Stimulated activated CD4-positive, alpha-beta T cell treated with anti-CD3 and anti-CD28 coated beads, TNF-alpha, amount 100 ng/mL, for 1 hour (primary cell): ENCODE measurements at regions not wholly inside any gene's neighbourhood (a gene's known extent, or its start where the extent isn't known, plus 50 kb on each side); places are given as distances from the start of the nearest gene placed in this dataset.
"Not testable (repeated sequence)": the region's sequence is repeated elsewhere in the genome, so short reads cannot be mapped to it uniquely, and the experiment has no call there.

ENCODE experiments used
- DNase-seq, 3 donors: peaks; one replicate each; pipeline ENCODE4 v3.0.0-alpha.2; 2020; ENCODE audit warnings: low read depth in 3 of 3, low spot score in 1 of 3

DNA sequence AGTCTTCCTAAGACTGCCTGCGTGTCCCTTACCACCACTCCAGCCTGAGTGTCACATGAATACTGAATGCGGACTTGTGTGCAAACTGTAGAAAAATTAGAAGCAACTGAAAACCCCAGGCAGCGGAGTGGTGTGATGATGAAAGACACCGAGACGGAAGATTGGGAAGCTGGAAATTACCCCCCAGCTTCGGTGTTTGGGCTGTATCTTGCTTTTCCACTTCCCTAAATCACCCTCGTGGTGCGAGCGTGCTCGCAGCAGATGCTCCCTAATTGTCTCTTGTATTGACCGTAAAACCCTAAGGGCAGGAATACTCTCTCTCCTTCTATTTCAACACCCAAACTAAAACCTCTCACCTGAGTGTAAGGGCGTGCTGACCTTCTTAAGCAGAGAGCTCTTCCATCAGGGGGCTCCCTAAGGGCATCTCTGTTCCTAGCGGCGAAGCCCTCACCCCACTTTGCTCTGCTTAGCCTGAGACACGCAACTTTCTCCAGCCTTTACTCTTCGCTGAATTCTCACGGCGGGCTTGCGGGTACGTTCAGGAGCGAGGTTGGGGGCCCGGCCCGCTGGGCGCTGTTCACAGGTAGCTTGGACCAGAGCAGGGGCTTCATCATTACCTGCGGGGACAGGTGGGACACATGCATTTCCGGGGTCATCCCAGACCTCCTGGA is 62.4 kb downstream of the CRYBB2 start:
- DNase-seq = no peak

DNA sequence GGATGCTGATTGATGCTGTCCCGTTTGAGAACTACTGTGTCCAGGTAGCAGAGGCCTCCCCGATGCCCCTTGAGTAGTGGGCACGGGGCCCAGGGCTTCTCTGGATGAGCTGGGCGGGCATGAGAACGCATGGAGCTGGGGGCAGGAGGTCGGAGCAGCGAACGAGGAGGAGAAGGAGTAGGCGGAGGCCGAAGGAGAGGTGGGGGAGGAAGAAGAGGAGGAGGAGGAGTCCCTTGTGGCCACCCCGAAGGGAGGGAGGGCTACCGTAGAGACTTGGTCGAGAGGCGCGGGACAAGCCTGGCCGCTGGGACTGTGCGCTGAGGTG is 62.9 kb downstream of the CRYBB2 start:
- DNase-seq = no peak

DNA sequence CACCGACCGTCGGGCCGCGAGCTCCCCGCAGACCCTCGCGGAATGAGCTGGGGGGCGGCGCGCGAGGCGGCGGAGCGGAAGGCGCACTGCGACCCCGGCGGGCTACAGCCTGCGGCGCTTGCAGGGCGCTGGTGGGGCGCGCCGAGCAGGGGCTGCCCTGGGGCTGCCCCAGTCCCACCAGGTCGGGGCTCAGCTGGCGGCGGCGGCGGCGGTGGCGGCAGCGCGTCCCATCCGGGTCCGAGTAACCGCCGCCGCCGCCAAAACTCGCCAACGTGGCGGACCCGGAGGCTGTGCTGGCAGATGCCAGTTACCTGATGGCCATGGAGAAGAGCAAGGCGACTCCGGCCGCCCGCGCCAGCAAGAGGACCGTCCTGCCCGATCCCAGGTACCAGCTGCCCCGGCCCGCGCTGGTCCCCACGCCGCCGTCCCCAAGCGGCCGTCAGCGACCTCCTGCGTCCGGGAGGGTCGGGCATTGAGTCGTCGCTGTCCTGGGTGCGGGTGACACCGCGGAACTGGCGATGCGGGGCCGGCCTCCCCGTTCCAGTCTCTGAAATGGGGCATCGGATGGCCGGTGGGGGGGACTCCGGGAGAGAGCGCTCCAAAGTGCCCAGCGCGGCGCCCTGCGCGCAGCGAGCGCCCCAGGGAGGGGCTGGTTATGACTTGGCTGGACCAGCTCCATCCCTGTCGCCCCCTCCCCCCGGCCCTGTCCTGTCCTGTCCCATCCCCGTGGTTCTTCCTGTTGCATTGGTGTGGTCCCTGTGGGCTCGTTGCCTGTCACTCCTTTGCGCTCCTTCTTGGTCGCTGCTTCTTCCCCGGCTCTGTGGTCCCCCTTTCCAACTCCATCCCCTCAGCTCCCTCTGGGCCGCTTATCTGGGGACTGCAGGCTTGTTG is 63.5 kb downstream of the CRYBB2 start:
- DNase-seq = no peak

DNA sequence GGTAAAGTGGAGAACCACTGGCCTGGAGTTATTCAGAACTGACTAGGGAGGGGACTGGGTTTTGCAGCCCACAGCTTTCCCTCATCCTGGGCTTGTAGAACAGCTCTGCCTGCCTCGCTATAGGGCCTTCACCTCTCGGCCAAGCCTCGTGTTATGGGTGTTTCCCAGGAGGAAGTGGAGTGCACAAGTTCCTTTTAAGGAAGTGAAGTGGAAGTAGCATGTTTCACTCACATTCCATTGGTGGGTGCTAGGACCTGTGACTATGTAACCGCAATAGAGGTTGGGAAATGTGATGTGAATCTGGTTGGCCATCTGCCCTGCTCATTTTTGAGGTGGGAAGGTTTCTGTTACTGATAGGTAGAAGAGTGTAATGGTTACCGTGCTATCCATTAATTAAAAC is 69.0 kb downstream of the CRYBB2 start:
- DNase-seq = not testable (repeated sequence)

DNA sequence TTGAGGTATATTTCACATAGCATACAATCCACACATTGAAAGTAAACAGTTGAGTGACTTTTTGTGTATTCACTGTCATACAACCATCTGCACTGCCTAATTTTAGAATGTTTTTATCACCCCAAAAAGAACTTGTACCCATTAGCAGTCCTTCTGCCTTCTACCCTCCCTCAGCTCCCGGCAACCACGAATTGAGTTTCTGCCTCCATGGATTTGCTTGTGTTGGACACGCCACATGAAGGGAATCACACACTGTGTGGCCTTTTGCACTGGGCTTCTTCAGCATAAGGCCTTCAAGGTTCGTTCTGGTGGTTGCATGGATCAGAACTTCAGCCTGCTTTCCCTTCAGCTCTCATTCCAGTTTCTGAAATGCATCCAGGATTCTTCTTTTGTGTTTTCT is 82.5 kb downstream of the CRYBB2 start:
- not testable (repeated sequence) for DNase-seq

DNA sequence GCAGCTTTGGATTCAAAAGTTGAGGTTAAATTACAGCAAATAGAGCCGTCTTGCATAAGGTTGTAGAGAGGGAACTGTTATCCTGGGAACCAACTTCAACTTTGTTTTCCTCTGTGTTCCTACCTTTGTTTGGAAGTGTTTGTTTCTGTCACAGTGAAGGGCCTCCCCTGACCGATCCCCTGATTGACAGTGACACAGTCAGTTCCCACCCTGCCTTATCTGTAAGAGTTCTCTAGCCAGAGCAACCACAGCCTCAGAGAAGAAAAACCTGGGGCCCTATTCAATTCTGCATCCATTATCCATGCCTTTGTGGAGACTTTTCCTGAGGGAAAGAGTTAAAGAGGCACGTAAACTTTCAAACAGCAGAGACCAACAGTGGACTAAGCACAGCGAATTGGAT is 90.1 kb downstream of the CRYBB2 start:
- DNase-seq = not testable (repeated sequence)

DNA sequence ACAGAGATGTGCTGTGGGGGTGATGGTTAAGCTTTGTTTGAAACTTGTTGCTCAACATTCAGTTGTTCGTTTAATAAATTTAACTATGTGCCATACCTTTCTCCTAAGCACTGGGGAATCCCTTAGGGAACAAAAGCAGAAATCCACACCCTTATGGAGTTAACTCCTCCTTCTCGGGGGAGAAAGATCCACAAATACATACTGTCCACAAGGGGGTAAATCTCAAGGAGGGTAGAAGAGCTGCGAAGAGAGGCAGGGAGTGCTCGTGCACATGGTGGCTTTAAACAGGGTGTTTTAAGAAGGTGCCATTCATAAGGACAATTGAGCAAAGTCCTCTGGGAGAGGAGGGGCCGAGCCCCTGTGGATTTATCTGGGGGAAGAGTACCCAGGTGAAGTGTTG is 92.5 kb downstream of the CRYBB2 start:
- not testable (repeated sequence) for DNase-seq

DNA sequence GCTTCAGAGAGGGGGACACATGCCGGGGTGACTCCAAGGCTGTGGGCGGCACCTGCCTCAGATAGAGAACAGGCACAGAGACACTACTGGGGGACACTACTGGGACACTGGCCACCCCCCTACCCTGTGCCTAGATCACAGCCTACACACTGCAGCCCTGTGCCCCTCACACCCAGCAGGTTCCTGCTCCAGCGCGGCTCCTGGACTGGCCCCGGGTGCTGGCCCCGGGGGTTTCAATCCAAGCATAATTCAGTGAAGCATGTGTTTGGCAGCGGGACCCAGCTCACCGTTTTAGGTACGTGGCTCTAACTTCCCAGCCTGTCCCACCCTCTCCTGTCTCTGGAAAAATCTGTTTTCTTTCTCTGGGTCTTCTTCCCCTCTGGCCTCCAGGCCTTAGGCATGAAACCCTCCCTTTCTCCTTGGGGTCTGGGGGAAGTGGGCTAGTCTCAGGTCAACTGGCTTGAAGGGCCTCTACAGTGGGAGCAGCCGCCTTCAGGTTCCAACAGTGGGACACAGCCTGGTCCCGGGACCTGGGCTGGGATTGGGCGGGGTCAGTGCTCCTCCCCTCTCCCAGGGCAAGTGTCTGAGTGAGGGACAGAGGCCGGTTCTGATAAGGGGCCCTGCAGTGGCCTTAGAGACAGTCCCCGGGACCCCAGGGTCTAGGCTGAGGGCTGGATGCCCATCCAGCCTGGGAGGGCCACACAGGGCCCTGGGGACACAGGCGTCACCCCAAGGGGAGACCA is 98.8 kb downstream of the CRYBB2 start:
- DNase-seq = no peak

DNA sequence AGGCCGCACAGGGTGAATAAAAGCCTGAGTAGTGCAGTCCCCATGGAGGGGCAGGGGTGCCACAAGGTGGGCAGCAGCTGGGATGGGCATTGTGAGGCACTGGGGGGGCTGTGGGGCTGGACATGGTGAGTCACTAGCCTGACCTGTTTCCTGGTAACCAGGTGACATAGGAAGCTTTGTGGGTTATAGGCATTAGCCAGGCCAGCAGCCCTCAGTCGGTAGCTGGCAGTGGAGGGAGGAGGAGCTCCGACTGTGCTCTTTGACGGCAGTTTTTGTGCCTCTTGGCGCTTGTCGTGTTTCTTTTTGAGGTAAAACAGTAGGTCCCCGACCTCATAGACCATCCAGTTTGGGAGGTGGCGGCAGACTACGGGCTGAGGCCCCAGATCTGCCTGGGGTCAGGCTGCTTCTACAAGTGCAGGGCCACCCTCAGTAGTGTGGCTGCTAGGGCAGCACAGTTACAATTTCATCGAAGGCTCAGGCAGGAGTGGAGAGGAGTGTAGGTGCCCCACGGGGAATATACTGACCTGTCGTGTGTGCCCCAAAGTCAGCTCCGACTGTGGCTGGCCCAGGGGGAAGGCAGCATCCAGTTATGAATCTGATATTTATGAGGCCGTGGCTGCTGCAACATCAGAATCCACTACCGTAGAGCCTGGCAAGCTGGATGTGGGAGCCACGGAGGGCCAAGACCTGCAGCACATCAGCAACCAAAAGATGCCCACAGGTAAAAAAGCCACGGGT is 107.7 kb downstream of the CRYBB2 start:
- DNase-seq = no peak

DNA sequence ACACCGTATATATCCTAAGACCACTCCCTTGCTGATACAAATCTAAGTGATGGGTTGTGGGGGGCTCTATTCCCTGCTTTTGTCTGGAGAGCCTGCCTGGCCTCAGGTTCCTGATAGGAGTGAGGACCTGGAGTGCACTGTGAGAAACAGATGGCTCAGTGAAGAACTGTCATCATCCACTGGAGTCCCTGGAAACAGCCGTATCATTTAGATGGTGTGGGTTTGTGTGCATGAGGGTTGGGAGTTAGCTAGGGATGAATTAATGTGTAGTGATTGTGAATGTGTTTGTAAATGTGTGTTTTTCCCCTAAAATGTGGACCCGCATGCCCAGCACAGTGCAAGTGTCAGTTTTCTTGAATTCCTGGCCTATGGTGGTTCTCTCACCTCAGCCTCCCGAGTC is 111.6 kb downstream of the CRYBB2 start:
- no peak for DNase-seq

DNA sequence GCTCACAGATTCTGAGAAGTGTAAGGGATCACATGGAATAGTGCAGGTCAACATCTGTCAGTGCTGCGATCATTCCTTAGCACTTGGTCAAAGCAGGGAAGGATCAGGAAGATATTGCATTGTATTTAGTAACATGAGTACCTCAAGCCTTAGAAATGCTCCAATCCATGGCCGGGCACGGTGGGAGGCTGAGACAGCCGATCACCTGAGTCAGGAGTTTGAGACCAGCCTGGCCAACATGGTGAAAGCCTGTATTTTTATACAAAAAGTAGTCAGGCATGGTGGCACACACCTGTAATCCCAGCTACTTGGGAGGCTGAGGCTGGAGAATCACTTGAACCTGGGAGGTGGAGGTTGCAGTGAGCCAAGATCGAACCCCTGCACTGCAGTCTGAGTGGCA is 112.5 kb downstream of the CRYBB2 start:
- DNase-seq = not testable (repeated sequence)

DNA sequence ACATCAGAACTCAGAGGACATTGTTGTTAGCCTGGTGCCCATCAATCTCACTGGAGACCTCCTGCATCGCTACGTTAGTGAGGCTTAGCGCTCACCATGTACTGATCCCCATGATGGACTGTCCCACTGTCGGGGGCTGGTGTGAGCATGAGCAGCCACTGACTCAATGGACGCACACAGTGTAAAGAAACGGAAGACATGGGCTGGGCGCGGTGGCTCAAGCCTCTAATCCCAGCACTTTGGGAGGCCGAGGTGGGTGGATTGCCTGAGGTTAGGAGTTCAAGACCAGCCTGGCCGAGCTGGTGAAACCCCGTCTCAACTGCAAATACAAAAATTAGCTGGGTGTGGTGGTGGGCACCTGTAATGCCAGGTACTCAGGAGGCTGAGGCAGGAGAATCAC is 112.9 kb downstream of the CRYBB2 start:
- no peak for DNase-seq

DNA sequence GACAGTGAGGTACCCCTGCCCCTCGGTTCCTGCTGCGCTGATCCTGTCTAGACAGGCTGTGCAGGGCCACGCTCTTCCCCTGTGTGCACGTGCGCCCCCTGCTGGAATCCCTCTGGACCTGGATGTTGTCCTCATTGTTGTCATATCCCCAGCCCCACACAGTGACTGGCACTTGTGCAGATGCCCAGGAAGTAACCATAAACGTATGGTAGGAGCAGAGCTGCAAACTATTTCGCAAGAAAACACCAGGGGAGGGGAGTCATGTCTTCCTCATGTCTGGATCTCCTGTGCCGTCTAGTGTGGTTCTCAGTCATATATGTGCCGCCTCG is 114.7 kb downstream of the CRYBB2 start:
- DNase-seq = peak in 1 of 3 donors; percentile 18

DNA sequence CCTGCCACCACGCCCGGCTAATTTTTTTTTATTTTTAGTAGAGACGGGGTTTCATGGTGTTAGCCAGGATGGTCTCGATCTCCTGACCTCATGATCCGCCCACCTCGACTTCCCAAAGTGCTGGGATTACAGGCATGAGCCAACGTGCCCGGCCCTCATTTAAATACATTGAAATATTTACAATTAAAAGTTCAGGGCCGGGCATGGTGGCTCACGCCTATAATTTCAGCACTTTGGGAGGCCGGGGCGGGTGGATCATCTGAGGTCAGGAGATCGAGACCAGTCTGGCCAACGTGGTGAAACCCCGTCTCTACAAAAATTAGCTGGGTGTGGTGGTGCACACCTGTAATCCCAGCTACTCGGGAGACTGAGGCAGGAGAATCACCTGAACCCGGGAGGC is 115.2 kb downstream of the CRYBB2 start:
- DNase-seq = not testable (repeated sequence)

DNA sequence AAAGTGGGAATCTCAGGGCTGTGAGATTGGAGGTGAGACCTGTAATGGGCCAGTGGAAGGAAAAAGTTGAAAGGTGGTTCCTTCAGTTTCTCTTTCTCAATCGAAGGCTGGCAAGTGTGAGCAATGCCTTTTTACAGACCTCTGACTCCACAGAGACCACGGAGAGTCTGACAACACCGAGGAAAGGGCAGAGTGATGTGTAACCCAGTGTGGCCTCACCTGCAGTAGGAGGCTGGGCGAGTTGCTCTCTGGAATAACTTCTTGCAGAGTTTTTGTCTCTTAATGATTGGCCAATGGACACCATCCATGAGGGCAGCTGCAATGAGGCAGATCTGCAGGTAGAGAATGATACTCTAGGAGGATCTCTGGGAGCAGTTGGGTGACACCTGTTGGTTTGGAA is 115.8 kb downstream of the CRYBB2 start:
- DNase-seq = not testable (repeated sequence)

DNA sequence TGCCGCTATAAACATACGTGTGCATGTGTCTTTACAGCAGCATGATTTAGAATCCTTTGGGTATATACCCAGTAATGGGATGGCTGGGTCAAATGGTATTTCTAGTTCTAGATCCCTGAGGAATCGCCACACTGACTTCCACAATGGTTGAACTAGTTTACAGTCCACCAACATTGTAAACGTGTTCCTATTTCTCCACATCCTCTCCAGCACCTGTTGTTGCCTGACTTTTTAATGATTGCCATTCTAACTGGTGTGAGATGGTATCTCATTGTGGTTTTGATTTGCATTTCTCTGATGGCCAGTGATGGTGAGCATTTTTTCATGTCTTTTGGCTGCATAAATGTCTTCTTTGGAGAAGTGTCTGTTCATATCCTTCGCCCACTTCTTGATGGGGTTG is 121.1 kb downstream of the CRYBB2 start:
- DNase-seq = not testable (repeated sequence)

DNA sequence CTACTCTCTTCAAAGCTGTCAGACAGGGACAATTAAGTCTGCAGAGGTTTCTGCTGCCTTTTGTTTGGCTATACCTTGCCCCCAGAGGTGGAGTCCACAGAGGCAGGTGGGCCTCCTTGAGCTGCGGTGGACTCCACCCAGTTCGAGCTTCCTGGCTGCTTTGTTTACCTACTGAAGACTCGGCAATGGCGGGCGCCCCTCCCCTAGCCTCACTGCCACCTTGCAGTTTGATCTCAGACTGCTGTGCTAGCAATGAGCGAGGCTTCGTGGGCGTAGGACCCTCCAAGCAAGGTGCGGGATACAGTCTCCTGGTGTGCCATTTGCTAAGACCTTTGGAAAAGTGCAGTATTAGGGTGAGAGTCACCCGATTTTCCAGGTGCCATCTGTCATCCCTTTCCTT is 124.9 kb downstream of the CRYBB2 start:
- not testable (repeated sequence) for DNase-seq

DNA sequence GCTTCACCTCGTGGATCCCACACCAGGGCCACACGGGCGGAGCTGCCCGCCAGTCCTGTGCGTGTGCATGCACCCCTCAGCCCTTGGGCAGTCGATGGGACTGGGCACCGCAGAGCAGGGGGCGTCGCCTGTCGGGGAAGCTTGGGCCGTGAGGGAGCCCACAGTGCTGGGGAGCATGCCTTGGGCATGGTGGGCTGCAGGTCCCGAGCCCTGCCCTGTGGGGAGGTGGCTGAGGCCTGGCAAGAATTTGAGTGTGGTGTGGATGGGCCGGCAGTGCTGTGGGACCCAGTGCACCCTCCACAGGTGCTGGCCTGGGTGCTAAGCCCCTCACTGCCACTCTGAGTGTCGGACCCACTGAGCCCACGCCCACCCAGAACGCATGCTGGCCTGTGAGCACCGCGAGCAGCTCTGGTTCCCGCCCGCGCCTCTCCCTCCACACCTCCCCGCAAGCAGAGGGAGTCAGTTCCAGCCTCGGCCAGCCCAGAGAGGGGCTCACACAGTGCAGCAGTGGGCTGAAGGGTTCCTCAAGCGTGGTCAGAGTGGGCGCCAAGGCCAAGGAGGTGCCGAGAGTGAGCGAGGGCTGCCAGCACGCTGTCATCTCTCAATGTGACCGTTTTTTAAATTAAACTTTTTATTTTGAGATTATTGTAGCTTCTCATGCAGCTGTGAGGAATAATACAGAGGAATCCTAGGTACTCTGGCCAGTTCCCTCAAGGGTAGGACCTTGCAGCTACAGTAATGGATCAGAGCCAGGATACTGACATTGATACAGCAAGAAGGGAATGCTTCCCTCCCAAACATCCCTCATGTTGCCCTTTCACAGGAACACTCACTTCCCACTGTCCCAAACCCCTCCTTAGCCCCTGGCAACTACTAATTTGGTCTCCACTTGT is 127.7 kb downstream of the CRYBB2 start:
- DNase-seq = no peak

DNA sequence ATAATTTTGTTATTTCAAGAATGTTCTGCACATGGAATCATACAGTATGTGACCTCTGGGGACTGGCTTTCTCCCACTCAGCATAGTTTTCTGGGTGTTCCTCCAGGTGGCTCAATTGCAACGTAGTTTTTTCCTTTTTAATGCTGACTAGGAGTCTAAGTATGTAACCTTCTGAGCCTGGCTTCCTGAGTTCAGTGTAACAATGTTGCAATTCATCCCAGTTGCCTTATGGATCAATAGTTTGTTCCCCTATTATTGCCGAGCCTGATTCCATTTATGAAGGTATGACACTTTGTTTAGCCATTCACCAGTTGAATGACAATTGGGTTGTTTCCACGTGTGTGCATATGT is 128.3 kb downstream of the CRYBB2 start:
- no peak for DNase-seq

DNA sequence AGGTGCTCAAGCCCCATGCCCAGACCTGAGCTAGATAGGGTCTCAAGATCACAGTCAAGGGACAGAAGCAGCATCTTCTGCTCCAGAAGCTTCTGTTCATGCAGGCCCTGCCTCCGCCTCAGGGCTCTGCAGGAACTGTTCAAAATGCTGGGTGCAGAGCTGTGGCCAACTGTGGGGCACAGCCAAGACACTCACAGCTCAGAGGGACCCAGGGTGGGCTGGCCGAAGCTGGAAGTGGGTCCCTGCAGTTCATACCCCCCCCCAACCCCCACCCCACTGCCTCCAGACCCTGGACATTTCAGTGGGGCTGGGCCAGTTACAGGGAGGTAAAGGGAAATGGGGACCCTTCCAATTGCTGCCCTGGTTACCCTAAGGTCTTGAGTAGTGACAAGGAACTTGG is 129.0 kb downstream of the CRYBB2 start:
- no peak for DNase-seq

DNA sequence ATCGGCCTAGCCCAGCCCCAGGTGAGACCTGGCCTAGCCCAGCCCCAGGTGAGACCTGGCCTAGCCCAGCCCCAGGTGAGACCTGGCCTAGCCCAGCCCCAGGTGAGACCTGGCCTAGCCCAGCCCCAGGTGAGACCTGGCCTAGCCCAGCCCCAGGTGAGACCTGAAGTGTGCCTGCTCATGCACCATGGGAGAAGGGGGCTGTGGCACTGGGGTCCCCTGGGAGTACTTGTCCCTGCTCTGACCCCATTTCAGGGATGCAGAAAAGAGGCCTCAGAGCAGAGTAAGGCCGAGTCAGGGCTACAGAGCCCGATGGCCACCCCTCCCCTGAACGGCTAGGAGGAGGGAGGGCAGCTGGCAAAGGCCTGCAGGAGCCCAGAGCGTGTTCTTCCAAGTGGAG is 129.6 kb downstream of the CRYBB2 start:
- not testable (repeated sequence) for DNase-seq
